Thyroid gland (tissue), 4 donors: ENCODE measurements at regions not wholly inside any gene's neighbourhood (a gene's known extent, or its start where the extent isn't known, plus 50 kb on each side); places are given as distances from the start of the nearest gene placed in this dataset.
"Not testable (repeated sequence)": the region's sequence is repeated elsewhere in the genome, so short reads cannot be mapped to it uniquely, and the experiment has no call there.

Source experiments
- DNase-seq, 2 donors: peaks; one replicate each; pipeline ENCODE4 v3.0.0-alpha.2; 2019
- H3K27ac ChIP-seq, 3 donors: fragments of 200-600 bp; sonication (generic); 1 replicate in 2 of 3; 2 replicates in 1 of 3; pipeline ENCODE4 v1.5.1; 2016 to 2019; ENCODE audit warnings: mild to moderate bottlenecking in 1 of 3, moderate library complexity in 1 of 3
- H3K27me3 ChIP-seq: fragments of 200-600 bp; sonication (generic); one replicate; pipeline ENCODE4 v1.5.1; 2019
- H3K36me3 ChIP-seq, 2 donors: fragments of 200-600 bp; sonication (generic); one replicate each; pipeline ENCODE4 v1.5.1; 2016 to 2019
- H3K4me1 ChIP-seq, 2 donors: fragments of 200-600 bp; sonication (generic); one replicate each; pipeline ENCODE4 v1.5.1; 2017 to 2019
- H3K4me3 ChIP-seq, 3 donors: fragments of 200-600 bp; sonication (generic); replicated peaks in 1 of 3; 1 replicate in 2 of 3; 2 replicates in 1 of 3; pipeline ENCODE4 v1.5.1; 2016; ENCODE audit warnings: mild to moderate bottlenecking in 1 of 3
- H3K9me3 ChIP-seq: fragments of 200-600 bp; sonication (generic); one replicate; pipeline ENCODE4 v1.5.1; 2017
- POLR2A ChIP-seq, 2 donors: fragments of 450-650 bp; IDR thresholded peaks; one replicate each; pipeline ENCODE4 v1.6.1; 2017; ENCODE audit warnings: antibody characterized with exemption in 2 of 2, mild to moderate bottlenecking in 2 of 2, moderate library complexity in 1 of 2
- WGBS, 2 donors: methylation state at CpG; one replicate each; pipeline ENCODE4 v1.1.5; 2017; 5-methylcytosine and 5-hydroxymethylcytosine counted together
- intact Hi-C: fragments of 100-400 bp; cut with DNase I; formaldehyde crosslinking; loops from one replicate; pipeline ENCODE4 v1.15.1; 2023
- TF ChIP-seq, protein P1 (sequence below), 6 experiments: fragments of 200-600 bp in 3 of 6; fragments of 450-650 bp in 3 of 6; sonication (generic) in 3 of 6; IDR thresholded peaks; one replicate each; pipeline ENCODE4 v1.5.1; 2016 to 2019; ENCODE audit warnings: antibody characterized with exemption in 6 of 6, mild to moderate bottlenecking in 2 of 6, inconsistent platforms in 1 of 6, moderate library complexity in 1 of 6

DNA sequence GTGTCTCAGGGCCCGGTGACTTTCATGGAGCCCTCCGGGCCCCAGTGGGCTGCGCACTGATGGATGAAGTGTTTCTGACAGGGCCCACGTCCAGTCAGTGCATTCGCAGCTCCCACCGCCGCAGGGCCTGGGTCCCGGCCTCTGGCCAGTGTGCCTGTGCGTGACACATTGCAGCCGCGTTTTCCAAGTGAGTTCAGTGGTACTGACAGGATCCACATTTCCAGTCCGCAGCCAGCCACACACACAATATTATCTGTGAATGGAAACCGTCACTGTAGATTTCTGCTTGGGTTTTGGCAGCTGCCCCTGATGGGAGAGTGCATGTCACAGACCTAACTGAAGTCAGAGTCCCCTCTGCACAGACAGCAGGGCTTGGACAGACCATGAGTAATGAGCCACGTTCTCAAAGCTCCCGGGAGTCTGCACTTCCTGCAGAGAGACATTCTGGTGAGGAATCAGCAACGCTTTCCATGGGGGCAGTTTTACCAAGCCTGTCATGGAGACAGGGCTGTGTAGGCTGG is 171.4 kb downstream of the MYLK4 start:
- no peak overlapping the region for H3K4me3 ChIP-seq
- 70 to 83% methylated on average over 14 to 15 of the region's 16 CpGs for WGBS, 2 donors
- no peaks in the 10 kb centered on the region for H3K4me1 ChIP-seq
- intact Hi-C loops: no loop called here
- H3K36me3 ChIP-seq: no peaks in the 10 kb centered on the region
- H3K9me3 ChIP-seq: no peaks in the 10 kb centered on the region
- no peak for DNase-seq
- TF ChIP-seq POLR2A (IDR thresholded peaks at IDR 0.05): no peak
- TF ChIP-seq, protein P1, sequence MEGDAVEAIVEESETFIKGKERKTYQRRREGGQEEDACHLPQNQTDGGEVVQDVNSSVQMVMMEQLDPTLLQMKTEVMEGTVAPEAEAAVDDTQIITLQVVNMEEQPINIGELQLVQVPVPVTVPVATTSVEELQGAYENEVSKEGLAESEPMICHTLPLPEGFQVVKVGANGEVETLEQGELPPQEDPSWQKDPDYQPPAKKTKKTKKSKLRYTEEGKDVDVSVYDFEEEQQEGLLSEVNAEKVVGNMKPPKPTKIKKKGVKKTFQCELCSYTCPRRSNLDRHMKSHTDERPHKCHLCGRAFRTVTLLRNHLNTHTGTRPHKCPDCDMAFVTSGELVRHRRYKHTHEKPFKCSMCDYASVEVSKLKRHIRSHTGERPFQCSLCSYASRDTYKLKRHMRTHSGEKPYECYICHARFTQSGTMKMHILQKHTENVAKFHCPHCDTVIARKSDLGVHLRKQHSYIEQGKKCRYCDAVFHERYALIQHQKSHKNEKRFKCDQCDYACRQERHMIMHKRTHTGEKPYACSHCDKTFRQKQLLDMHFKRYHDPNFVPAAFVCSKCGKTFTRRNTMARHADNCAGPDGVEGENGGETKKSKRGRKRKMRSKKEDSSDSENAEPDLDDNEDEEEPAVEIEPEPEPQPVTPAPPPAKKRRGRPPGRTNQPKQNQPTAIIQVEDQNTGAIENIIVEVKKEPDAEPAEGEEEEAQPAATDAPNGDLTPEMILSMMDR (IDR thresholded peaks at IDR 0.05): no peak
- H3K27me3 ChIP-seq: no peaks in the 10 kb centered on the region
- H3K27ac ChIP-seq: no peak overlapping the region

DNA sequence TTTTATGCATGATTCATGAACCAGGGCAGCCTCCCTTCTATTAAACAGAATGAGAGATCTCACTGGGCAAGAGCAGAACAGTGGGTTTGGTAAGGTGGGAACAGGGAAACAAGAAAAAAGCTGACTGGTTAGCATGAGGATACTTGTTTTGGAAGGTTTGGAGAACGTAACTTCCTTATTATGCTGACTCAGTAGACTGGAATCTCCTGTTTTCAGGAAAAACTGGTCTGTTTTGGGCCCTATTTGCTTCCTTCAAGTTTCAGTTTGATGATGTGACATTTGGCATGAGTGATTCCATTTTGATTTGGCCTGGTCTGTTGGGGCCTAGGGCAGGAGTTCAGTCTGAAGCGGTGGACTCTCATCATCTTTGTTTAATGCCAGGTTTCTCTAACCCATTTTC is 172.0 kb downstream of the MYLK4 start:
- 73 to 84% methylated on average over 2 of the region's 2 CpGs for WGBS, 2 donors
- intact Hi-C loops: no loop called here
- H3K9me3 ChIP-seq: no peaks in the 10 kb centered on the region
- H3K4me1 ChIP-seq: no peaks in the 10 kb centered on the region
- H3K4me3 ChIP-seq: no peak overlapping the region
- no peak for TF ChIP-seq POLR2A (IDR thresholded peaks at IDR 0.05)
- TF ChIP-seq, protein P1 (IDR thresholded peaks at IDR 0.05): no peak
- no peak for DNase-seq
- H3K27me3 ChIP-seq: no peaks in the 10 kb centered on the region
- H3K36me3 ChIP-seq: no peaks in the 10 kb centered on the region
- H3K27ac ChIP-seq: no peak overlapping the region

DNA sequence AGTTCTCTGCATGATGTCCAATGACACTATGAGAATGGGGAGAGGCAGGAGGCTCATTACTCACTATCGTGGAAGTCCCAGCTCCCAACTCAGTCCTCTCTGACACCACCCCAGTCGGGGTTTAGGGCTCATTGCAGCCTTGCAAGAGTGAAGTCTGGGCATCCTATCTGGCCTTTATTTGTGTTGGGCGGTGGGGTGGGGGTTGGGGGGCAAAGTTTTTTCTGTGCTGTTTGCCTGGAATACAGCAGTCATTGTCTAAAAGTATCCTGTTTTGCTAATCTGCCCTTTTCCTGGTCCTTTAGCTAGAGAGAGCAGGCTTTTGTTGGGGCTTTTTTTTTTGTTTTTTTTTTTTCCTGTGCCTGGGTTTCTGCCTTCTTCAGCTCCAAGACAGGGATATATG is 174.2 kb downstream of the MYLK4 start:
- intact Hi-C loops: no loop called here

GRCh38 chr6:2575236-2575635 is 175.5 kb downstream of the MYLK4 start:
- Histone ChIP-seq H3K9me3 (no peaks in the 10 kb centered on the region), H3K4me3 (no peak overlapping the region), H3K27me3 (no peaks in the 10 kb centered on the region), H3K36me3 (no peaks in the 10 kb centered on the region), H3K4me1 (no peaks in the 10 kb centered on the region), H3K27ac (no peak overlapping the region)
- TF ChIP-seq, protein P1 (IDR thresholded peaks at IDR 0.05): no peak
- TF ChIP-seq POLR2A (IDR thresholded peaks at IDR 0.05): no peak
- no peak for DNase-seq
- intact Hi-C loops: no loop called here
- WGBS, 2 donors: 77 to 79% methylated on average over 5 of the region's 5 CpGs

More for the DNA sequence above, 174.2 kb downstream of the MYLK4 start:
- no peak for DNase-seq
- Histone ChIP-seq H3K27me3 (no peaks in the 10 kb centered on the region), H3K4me3 (no peak overlapping the region), H3K4me1 (no peaks in the 10 kb centered on the region), H3K9me3 (no peaks in the 10 kb centered on the region), H3K27ac (no peak overlapping the region), H3K36me3 (no peaks in the 10 kb centered on the region)
- whole genome bisulfite sequencing, 2 donors: 63 to 82% methylated on average over 3 of the region's 3 CpGs
- no peak for TF ChIP-seq POLR2A (IDR thresholded peaks at IDR 0.05)
- TF ChIP-seq, protein P1 (IDR thresholded peaks at IDR 0.05): no peak

GRCh38 chr6:2569420-2569819 is 181.3 kb downstream of the MYLK4 start:
- H3K27ac ChIP-seq, H3K27me3 ChIP-seq, H3K36me3 ChIP-seq, intact Hi-C loops, DNase-seq, H3K4me3 ChIP-seq, H3K4me1 ChIP-seq, H3K9me3 ChIP-seq: not testable (repeated sequence)
- WGBS, 2 donors: 90 to 93% methylated on average over 1 of the region's 1 CpG

GRCh38 chr6:2566048-2566447 is 184.7 kb downstream of the MYLK4 start:
- no peaks in the 10 kb centered on the region for H3K9me3 ChIP-seq
- 93 to 100% methylated on average over 1 of the region's 1 CpG for WGBS, 2 donors
- no peak overlapping the region for H3K27ac ChIP-seq
- H3K27me3 ChIP-seq: no peaks in the 10 kb centered on the region
- no peaks in the 10 kb centered on the region for H3K36me3 ChIP-seq
- intact Hi-C loops: no loop called here
- TF ChIP-seq, protein P1 (IDR thresholded peaks at IDR 0.05): no peak
- no peak for TF ChIP-seq POLR2A (IDR thresholded peaks at IDR 0.05)
- H3K4me1 ChIP-seq: no peaks in the 10 kb centered on the region
- no peak overlapping the region for H3K4me3 ChIP-seq
- no peak for DNase-seq
